ENCODE measurements at regions not wholly inside any gene's neighbourhood (a gene's known extent, or its start where the extent isn't known, plus 50 kb on each side); places are given as distances from the start of the nearest gene placed in this dataset.

DNA sequence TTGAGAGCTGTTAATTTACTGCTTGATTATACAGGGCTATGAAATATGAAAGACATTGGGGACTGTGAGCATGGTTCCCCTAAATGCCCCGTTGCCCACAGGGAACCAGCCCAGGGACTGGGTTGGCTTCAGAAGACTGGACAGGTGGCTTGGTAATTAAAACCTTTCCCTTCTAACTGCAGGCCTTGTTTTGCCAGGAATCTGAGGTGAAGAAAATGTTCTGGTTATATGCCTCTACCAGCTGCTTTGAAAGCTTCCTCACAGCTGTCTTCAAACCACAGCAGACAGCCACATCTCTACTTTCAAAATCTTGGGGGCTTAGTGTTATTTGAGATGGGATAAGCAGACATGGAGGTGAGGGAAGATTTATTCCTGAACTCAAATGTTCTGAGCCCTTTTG is 153.3 kb upstream of the SPRY4 start:
- H3K4me3 ChIP-seq (ENCODE audit: low read depth, low read length): no peak overlapping the region
- TF ChIP-seq, protein P1, sequence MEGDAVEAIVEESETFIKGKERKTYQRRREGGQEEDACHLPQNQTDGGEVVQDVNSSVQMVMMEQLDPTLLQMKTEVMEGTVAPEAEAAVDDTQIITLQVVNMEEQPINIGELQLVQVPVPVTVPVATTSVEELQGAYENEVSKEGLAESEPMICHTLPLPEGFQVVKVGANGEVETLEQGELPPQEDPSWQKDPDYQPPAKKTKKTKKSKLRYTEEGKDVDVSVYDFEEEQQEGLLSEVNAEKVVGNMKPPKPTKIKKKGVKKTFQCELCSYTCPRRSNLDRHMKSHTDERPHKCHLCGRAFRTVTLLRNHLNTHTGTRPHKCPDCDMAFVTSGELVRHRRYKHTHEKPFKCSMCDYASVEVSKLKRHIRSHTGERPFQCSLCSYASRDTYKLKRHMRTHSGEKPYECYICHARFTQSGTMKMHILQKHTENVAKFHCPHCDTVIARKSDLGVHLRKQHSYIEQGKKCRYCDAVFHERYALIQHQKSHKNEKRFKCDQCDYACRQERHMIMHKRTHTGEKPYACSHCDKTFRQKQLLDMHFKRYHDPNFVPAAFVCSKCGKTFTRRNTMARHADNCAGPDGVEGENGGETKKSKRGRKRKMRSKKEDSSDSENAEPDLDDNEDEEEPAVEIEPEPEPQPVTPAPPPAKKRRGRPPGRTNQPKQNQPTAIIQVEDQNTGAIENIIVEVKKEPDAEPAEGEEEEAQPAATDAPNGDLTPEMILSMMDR (IDR thresholded peaks at IDR 0.05; ENCODE audit: low read depth, low read length, missing control alignments): no peak
- no peak for DNase-seq (ENCODE audit: low read depth)

GRCh38 chr5:142475102-142475513 is 150.3 kb upstream of the SPRY4 start:
- DNase-seq (ENCODE audit: low read depth): no peak
- TF ChIP-seq, protein P1 (IDR thresholded peaks at IDR 0.05; ENCODE audit: low read depth, low read length, missing control alignments): no peak
- no peak overlapping the region for H3K4me3 ChIP-seq (ENCODE audit: low read depth, low read length)

DNA sequence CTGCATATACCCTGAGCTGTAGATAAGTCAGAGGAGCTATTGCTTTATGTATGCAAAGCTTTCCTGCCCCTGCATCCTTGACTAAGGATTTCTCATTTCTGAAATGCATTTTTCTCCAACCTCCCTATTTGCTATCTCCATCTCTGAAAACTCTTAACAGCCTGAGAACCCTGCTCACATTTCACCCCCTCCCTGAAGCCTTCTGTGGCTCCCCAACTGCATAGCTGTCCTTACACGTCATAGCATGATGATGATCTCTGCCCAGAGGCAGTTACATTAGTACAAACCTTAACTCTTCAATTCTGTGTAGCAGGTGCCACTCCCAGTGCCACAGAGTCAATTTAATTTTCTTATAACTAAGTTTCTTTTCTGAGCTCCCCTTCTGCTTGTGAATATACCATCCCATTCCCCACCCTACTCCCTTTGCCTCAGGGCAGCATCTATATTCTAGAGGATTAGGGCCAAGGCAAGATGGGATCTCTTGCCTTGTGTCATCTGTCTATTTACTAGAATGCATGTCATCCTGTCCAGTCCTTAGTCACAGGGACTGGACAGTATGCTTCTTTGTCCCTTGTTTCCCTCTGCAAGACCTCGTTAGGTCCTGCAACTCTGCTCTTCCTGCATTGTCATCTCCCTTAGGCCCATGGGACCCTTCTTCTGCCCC is 149.7 kb upstream of the SPRY4 start:
- TF ChIP-seq, protein P1 (IDR thresholded peaks at IDR 0.05; ENCODE audit: low read depth, low read length, missing control alignments): no peak
- DNase-seq (ENCODE audit: low read depth): no peak
- H3K4me3 ChIP-seq (ENCODE audit: low read depth, low read length): no peak overlapping the region

DNA sequence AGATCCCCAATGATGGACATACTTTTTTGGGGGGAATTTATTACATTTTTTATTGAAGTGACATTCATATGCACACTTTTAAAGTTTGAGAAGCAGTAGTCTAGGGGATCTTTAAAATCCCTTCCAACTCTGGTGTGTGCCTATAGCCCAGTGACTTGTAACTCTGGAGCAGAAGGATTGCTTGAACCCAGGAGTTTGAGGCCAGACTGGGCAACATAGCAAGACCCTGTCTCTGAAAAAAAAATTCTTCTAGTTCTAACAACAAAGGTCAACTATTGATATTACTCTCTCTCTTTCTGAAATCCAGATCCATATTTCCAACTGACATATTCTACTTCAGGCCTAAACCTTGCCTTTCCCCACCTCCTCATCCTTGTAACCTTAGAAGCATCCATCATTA is 148.2 kb upstream of the SPRY4 start:
- no peak overlapping the region for H3K4me3 ChIP-seq (ENCODE audit: low read depth, low read length)
- TF ChIP-seq, protein P1 (IDR thresholded peaks at IDR 0.05; ENCODE audit: low read depth, low read length, missing control alignments): no peak
- no peak for DNase-seq (ENCODE audit: low read depth)

DNA sequence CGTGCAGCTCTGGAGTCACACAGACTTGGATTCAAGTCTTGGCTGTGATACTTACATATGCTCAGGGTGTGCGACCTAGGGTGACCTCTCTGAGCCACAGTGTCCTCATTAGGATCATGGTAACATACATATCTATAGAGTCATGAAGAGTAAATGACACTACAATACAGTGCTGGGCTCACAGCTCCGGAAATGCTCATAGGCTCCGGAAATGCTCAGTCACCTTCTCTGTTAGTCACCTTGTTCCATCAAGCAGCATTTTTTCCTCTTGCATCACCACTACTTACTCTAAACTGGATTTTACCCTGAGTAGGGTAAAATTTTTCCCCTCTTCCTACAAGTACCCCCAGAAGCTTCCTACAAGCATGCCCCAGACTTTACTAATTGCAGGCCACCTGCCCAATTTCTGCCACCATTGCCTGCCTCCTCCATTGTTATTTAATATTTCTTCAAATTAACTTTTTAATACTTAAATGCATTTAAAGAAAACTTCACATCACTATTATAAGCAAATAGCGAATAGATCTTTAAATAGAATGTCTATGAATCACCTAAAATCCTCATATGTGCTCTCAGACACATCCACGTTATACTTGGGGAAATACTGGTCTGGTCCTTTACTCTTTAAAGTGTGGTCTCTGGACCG is 147.6 kb upstream of the SPRY4 start:
- TF ChIP-seq, protein P1 (IDR thresholded peaks at IDR 0.05; ENCODE audit: low read depth, low read length, missing control alignments): no peak
- DNase-seq (ENCODE audit: low read depth): no peak
- no peak overlapping the region for H3K4me3 ChIP-seq (ENCODE audit: low read depth, low read length)

- DNase-seq (ENCODE audit: low read depth): no peak
- TF ChIP-seq, protein P1 (IDR thresholded peaks at IDR 0.05; ENCODE audit: low read depth, low read length, missing control alignments): no peak
- H3K4me3 ChIP-seq (ENCODE audit: low read depth, low read length): no peak overlapping the region
Measured at GRCh38 chr5:142466195-142466971, 141.6 kb upstream of the SPRY4 start.
